Mesothelial cell of epicardium (in vitro differentiated cells): ENCODE measurements at regions not wholly inside any gene's neighbourhood (a gene's known extent, or its start where the extent isn't known, plus 50 kb on each side); places are given as distances from the start of the nearest gene placed in this dataset.

ENCODE experiments used
- DNase-seq, 2 experiments: peaks; one replicate each; pipeline ENCODE4 v3.0.0; 2021; ENCODE audit warnings: low spot score in 2 of 2; ENCODE audit not compliant: unreplicated experiment in 2 of 2
- H3K27ac Mint-ChIP-seq: 2 replicates; pipeline ENCODE4 v1.8.0; 2021; ENCODE audit warnings: mixed read lengths
- H3K27me3 Mint-ChIP-seq: 2 replicates; pipeline ENCODE4 v1.8.0; 2021; ENCODE audit warnings: low read depth, mixed read lengths
- H3K36me3 Mint-ChIP-seq: 2 replicates; pipeline ENCODE4 v1.8.0; 2021; ENCODE audit warnings: mixed read lengths
- H3K4me1 Mint-ChIP-seq: 2 replicates; pipeline ENCODE4 v1.8.0; 2021; ENCODE audit warnings: mixed read lengths
- H3K4me3 Mint-ChIP-seq: 2 replicates; pipeline ENCODE4 v1.8.0; 2021; ENCODE audit warnings: mild to moderate bottlenecking, moderate library complexity, mixed read lengths
- H3K9me3 Mint-ChIP-seq: 2 replicates; pipeline ENCODE4 v1.8.0; 2021; ENCODE audit warnings: mixed read lengths
- CTCF ChIP-seq: fragments of 200-600 bp; sonication (generic); IDR thresholded peaks from one replicate; pipeline ENCODE4 v1.5.0; 2021; ENCODE audit warnings: antibody characterized with exemption; ENCODE audit not compliant: unreplicated experiment

DNA sequence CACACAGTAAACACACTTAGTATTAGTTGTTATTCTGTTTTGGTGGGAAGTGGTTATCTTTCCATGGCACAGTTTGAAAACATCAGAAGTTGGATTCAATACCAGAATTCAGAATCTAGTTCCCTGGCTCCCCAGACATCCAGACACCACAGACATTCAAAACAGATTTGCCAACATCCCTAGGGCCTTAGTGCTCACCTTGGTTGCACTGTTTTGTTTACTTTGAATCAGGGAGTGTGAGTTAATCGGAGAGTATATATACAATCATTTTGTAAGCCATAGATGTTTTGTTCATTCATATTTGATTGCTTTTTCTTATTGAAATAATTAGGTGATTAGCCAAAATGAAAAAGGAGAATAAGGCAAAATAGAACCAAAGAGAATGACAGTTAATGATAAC is 324.7 kb upstream of the CLNK start:
- H3K27ac Mint-ChIP-seq: no peak overlapping the region
- peaks cover 11% of the 10 kb centered on the region for H3K9me3 Mint-ChIP-seq
- TF ChIP-seq CTCF: no peak
- no peak for DNase-seq
- no peak overlapping the region for H3K4me3 Mint-ChIP-seq
- H3K36me3 Mint-ChIP-seq: no peaks in the 10 kb centered on the region
- H3K27me3 Mint-ChIP-seq: no peaks in the 10 kb centered on the region
- H3K4me1 Mint-ChIP-seq: peaks cover 4% of the 10 kb centered on the region

- H3K4me3 Mint-ChIP-seq: no peak overlapping the region
- no peak for TF ChIP-seq CTCF
- no peak overlapping the region for H3K27ac Mint-ChIP-seq
- no peaks in the 10 kb centered on the region for H3K36me3 Mint-ChIP-seq
- no peaks in the 10 kb centered on the region for H3K4me1 Mint-ChIP-seq
- no peak for DNase-seq
- H3K9me3 Mint-ChIP-seq: peaks cover 11% of the 10 kb centered on the region
- H3K27me3 Mint-ChIP-seq: no peaks in the 10 kb centered on the region
Observed at GRCh38 chr4:11005300-11005699, 320.7 kb upstream of the CLNK start.

DNA sequence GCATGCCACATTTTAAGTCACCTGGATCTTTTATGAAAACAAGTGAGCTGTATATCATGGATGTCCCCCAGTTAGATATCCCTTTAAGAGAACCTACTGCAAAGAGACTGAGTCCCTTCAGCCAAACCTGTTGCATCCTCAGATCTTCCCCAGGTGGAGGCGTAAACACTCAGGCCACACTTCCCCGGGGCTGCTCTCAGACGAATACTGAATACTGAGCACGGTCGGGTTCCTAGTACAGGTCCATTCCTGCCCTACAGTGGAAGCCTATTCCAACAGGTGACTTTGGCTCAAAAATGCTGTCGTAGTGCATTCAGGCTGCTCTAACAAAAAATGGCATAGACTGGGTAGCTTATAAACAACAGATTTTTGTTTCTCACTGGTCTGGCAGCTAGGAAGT is 320.2 kb upstream of the CLNK start:
- no peak for DNase-seq
- H3K4me1 Mint-ChIP-seq: peaks cover 3% of the 10 kb centered on the region
- no peak overlapping the region for H3K4me3 Mint-ChIP-seq
- no peak for TF ChIP-seq CTCF
- no peaks in the 10 kb centered on the region for H3K36me3 Mint-ChIP-seq
- no peaks in the 10 kb centered on the region for H3K27me3 Mint-ChIP-seq
- H3K27ac Mint-ChIP-seq: no peak overlapping the region
- H3K9me3 Mint-ChIP-seq: peaks cover 11% of the 10 kb centered on the region

DNA sequence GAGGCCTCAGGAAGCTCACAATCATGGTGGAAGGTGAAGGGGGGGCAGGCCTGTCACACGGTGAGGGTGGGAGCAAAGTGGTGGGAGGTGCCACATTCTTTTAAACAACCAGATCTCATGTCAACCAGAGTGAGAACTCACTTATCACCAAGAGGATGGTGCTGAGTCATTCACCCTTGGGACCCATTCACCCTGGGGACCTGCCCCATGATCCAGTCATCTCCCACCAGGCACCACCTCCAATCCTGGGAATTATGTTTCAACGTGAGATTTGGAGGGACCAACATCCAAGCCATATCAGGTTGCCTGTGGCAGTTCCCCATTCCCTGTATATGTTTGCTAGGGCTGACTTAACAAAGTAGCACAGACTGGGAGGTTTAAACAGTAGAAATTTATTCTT is 318.4 kb upstream of the CLNK start:
- Mint-ChIP-seq H3K36me3 (no peaks in the 10 kb centered on the region), H3K4me1 (peaks cover 17% of the 10 kb centered on the region), H3K27me3 (no peaks in the 10 kb centered on the region), H3K4me3 (no peak overlapping the region), H3K27ac (no peak overlapping the region), H3K9me3 (peaks cover 3% of the 10 kb centered on the region)
- no peak for TF ChIP-seq CTCF
- DNase-seq: no peak

GRCh38 chr4:10998846-10999245 is 314.3 kb upstream of the CLNK start:
- no peaks in the 10 kb centered on the region for H3K36me3 Mint-ChIP-seq
- peak overlapping the region; percentile 68 for H3K27ac Mint-ChIP-seq
- peaks cover 25% of the 10 kb centered on the region for H3K4me1 Mint-ChIP-seq
- no peaks in the 10 kb centered on the region for H3K9me3 Mint-ChIP-seq
- no peak for DNase-seq
- TF ChIP-seq CTCF: no peak
- H3K4me3 Mint-ChIP-seq: no peak overlapping the region
- no peaks in the 10 kb centered on the region for H3K27me3 Mint-ChIP-seq

DNA sequence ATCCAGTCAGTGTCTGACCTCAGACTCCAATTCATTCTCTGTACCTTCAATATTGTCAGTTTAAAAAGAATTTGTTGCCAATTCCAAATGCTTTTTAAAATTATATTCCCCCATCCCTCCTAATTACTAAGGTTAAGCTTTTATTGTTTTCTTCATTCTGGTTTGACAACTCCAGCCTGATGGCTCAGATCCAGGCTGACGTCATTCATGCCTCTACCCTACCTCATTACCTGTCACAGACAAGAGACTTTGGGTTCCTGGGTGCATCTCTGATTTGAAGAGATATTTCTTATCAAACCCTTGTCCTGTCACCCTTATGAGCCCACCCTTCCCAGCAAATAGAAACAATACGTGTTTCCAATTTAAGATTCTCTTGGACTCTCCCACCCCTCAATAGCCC is 300.2 kb upstream of the CLNK start:
- Mint-ChIP-seq H3K27ac (no peak overlapping the region), H3K36me3 (no peaks in the 10 kb centered on the region), H3K27me3 (no peaks in the 10 kb centered on the region), H3K4me3 (no peak overlapping the region), H3K9me3 (peaks cover 10% of the 10 kb centered on the region), H3K4me1 (peaks cover 29% of the 10 kb centered on the region)
- no peak for TF ChIP-seq CTCF
- no peak for DNase-seq
